ENCODE measurements at regions not wholly inside any gene's neighbourhood (a gene's known extent, or its start where the extent isn't known, plus 50 kb on each side); places are given as distances from the start of the nearest gene placed in this dataset.

DNA sequence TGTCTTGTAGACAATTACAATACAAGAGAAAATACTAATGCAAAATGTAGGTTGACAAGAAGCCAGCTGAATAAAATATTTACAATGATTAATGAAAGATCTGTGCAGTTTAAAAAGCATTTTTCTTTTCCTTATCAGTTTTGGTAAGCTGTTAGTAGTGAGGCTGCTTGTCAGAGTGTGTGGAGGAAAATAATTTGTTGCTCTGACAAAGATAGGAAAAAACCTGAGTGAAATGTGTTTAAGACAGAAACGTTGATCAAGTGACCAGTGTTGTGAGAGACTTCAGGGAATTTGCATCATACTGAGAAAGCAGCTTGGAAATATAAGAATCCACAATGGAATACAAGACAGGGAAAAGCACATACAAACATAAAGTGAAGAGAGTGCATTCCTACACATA, 360.3 kb upstream of the CDH18 start:
- Mint-ChIP-seq H3K9me3 (ENCODE audit: unreplicated experiment) (no peaks in the 10 kb centered on the region), H3K4me3 (ENCODE audit: unreplicated experiment) (no peak overlapping the region), H3K27me3 (ENCODE audit: low read depth, unreplicated experiment) (no peaks in the 10 kb centered on the region), H3K4me1 (ENCODE audit: low read depth, unreplicated experiment) (no peaks in the 10 kb centered on the region), H3K27ac (ENCODE audit: unreplicated experiment) (no peak overlapping the region), H3K36me3 (ENCODE audit: low read depth, unreplicated experiment) (no peaks in the 10 kb centered on the region)
- Histone ChIP-seq H3K79me2 (ENCODE audit: insufficient read depth, low read length) (no peaks in the 10 kb centered on the region), H3K36me3 (ENCODE audit: insufficient read depth, low read length) (no peaks in the 10 kb centered on the region), H3K9ac (ENCODE audit: low read length) (no peak overlapping the region), H4K20me1 (ENCODE audit: insufficient read depth, low read length) (no peaks in the 10 kb centered on the region), H3K27me3 (ENCODE audit: insufficient read depth, low read length) (no peaks in the 10 kb centered on the region), H2AFZ (ENCODE audit: low read depth, low read length) (no peak overlapping the region), H3K4me2 (ENCODE audit: low read length) (no peak overlapping the region), H3K27ac (ENCODE audit: low read depth, low read length) (no peak overlapping the region), H3K9me3 (ENCODE audit: insufficient read depth, low read depth, low read length) (no peaks in the 10 kb centered on the region), H3K4me3 (ENCODE audit: insufficient read depth, low read depth, low read length) (no peak overlapping the region), H3K4me1 (ENCODE audit: insufficient read depth, low read length) (no peaks in the 10 kb centered on the region)
- DNase-seq (ENCODE audit: low read depth), result no peak
- TF ChIP-seq, protein P1, sequence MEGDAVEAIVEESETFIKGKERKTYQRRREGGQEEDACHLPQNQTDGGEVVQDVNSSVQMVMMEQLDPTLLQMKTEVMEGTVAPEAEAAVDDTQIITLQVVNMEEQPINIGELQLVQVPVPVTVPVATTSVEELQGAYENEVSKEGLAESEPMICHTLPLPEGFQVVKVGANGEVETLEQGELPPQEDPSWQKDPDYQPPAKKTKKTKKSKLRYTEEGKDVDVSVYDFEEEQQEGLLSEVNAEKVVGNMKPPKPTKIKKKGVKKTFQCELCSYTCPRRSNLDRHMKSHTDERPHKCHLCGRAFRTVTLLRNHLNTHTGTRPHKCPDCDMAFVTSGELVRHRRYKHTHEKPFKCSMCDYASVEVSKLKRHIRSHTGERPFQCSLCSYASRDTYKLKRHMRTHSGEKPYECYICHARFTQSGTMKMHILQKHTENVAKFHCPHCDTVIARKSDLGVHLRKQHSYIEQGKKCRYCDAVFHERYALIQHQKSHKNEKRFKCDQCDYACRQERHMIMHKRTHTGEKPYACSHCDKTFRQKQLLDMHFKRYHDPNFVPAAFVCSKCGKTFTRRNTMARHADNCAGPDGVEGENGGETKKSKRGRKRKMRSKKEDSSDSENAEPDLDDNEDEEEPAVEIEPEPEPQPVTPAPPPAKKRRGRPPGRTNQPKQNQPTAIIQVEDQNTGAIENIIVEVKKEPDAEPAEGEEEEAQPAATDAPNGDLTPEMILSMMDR (IDR thresholded peaks at IDR 0.05; ENCODE audit: insufficient read depth, low read depth, low read length), result no peak
- no peak for TF ChIP-seq EZH2 (IDR thresholded peaks at IDR 0.05; ENCODE audit: insufficient read depth, low read length)
- no peak for FAIRE-seq

DNA sequence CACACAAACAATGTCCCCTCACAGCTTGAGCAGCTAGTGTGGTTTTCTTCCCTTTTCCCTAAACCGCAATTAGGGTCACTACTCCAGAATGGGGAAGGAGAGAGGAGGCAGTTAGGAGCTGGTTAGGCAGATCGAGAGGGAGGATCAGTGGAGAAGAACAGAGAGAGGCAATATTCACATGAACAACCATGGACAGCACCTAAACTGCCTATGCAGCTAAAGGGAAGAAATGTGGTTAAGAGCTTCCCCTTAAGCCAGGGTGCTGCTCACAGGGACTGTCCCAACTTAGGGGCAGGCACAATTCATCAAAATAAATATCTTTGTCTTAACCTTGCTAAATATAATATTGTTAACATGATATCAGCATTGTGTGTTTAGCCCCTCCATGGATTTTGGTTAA, 359.3 kb upstream of the CDH18 start:
- Mint-ChIP-seq H3K9me3 (ENCODE audit: unreplicated experiment) (peaks cover 4% of the 10 kb centered on the region), H3K36me3 (ENCODE audit: low read depth, unreplicated experiment) (no peaks in the 10 kb centered on the region), H3K27ac (ENCODE audit: unreplicated experiment) (no peak overlapping the region), H3K27me3 (ENCODE audit: low read depth, unreplicated experiment) (no peaks in the 10 kb centered on the region), H3K4me1 (ENCODE audit: low read depth, unreplicated experiment) (no peaks in the 10 kb centered on the region), H3K4me3 (ENCODE audit: unreplicated experiment) (no peak overlapping the region)
- FAIRE-seq (no peak), DNase-seq (ENCODE audit: low read depth) (no peak)
- TF ChIP-seq, protein P1 (IDR thresholded peaks at IDR 0.05; ENCODE audit: insufficient read depth, low read depth, low read length), result no peak
- no peak for TF ChIP-seq EZH2 (IDR thresholded peaks at IDR 0.05; ENCODE audit: insufficient read depth, low read length)
- H3K27me3 ChIP-seq (ENCODE audit: insufficient read depth, low read length), result no peaks in the 10 kb centered on the region
- no peaks in the 10 kb centered on the region for H3K36me3 ChIP-seq (ENCODE audit: insufficient read depth, low read length)
- H3K9me3 ChIP-seq (ENCODE audit: insufficient read depth, low read depth, low read length), result no peaks in the 10 kb centered on the region
- H3K4me3 ChIP-seq (ENCODE audit: insufficient read depth, low read depth, low read length), result no peak overlapping the region
- no peaks in the 10 kb centered on the region for H3K79me2 ChIP-seq (ENCODE audit: insufficient read depth, low read length)
- no peak overlapping the region for H2AFZ ChIP-seq (ENCODE audit: low read depth, low read length)
- H3K4me2 ChIP-seq (ENCODE audit: low read length), result no peak overlapping the region
- no peak overlapping the region for H3K9ac ChIP-seq (ENCODE audit: low read length)
- H3K27ac ChIP-seq (ENCODE audit: low read depth, low read length), result no peak overlapping the region
- no peaks in the 10 kb centered on the region for H3K4me1 ChIP-seq (ENCODE audit: insufficient read depth, low read length)
- no peaks in the 10 kb centered on the region for H4K20me1 ChIP-seq (ENCODE audit: insufficient read depth, low read length)

DNA sequence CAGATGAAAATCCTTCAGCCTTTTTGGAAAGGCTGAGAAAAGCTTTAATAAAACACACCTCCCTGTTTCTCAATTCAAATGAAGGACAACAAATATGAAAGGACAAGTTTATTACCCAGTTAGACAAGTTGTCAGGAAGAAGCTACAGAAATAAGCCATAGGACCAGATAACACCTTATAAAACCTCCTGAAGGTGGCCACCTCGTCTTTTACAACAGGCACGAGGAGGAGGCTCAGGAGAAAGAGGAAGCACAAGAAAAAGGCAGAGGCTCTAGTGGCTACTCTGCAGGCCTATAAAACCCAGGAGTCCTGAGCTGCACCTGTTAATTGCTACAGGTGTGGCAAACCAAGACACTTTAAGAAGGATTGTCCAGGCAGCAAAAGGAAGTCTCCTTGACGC, 352.1 kb upstream of the CDH18 start:
- Histone ChIP-seq H3K27ac (ENCODE audit: low read depth, low read length) (no peak overlapping the region), H3K79me2 (ENCODE audit: insufficient read depth, low read length) (no peaks in the 10 kb centered on the region), H4K20me1 (ENCODE audit: insufficient read depth, low read length) (no peaks in the 10 kb centered on the region), H3K4me1 (ENCODE audit: insufficient read depth, low read length) (no peaks in the 10 kb centered on the region), H3K9ac (ENCODE audit: low read length) (no peak overlapping the region), H3K27me3 (ENCODE audit: insufficient read depth, low read length) (no peaks in the 10 kb centered on the region), H2AFZ (ENCODE audit: low read depth, low read length) (no peak overlapping the region), H3K36me3 (ENCODE audit: insufficient read depth, low read length) (no peaks in the 10 kb centered on the region), H3K4me2 (ENCODE audit: low read length) (no peak overlapping the region), H3K4me3 (ENCODE audit: insufficient read depth, low read depth, low read length) (no peak overlapping the region), H3K9me3 (ENCODE audit: insufficient read depth, low read depth, low read length) (no peaks in the 10 kb centered on the region)
- no peak overlapping the region for H3K27ac Mint-ChIP-seq (ENCODE audit: unreplicated experiment)
- H3K27me3 Mint-ChIP-seq (ENCODE audit: low read depth, unreplicated experiment), result no peaks in the 10 kb centered on the region
- no peak for DNase-seq (ENCODE audit: low read depth)
- no peak for FAIRE-seq
- H3K4me1 Mint-ChIP-seq (ENCODE audit: low read depth, unreplicated experiment), result no peaks in the 10 kb centered on the region
- no peaks in the 10 kb centered on the region for H3K36me3 Mint-ChIP-seq (ENCODE audit: low read depth, unreplicated experiment)
- H3K4me3 Mint-ChIP-seq (ENCODE audit: unreplicated experiment), result no peak overlapping the region
- H3K9me3 Mint-ChIP-seq (ENCODE audit: unreplicated experiment), result peaks cover 12% of the 10 kb centered on the region
- TF ChIP-seq, protein P1 (IDR thresholded peaks at IDR 0.05; ENCODE audit: insufficient read depth, low read depth, low read length), result no peak
- TF ChIP-seq EZH2 (IDR thresholded peaks at IDR 0.05; ENCODE audit: insufficient read depth, low read length), result no peak
